ENCODE measurements at regions not wholly inside any gene's neighbourhood (a gene's known extent, or its start where the extent isn't known, plus 50 kb on each side); places are given as distances from the start of the nearest gene placed in this dataset.

DNA sequence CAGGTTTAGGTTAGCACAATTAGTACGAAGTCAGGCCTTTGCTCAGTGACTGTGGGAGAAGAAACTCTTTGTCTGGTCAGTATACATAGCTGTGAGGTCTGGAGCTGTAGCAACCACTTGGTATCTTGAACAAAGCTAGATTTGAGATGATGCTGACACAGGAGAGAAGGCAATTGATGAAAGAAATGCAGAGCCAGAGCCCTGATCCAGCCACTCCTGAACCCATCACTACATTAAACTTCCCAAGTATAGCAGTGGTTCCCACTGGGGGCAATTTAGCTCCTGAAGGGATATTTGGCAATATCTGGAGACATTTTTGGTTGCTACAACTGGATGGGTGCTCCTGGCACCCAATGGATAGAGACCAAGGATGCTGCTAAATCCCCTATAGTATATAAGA, 143.9 kb upstream of the SPRED2 start:
- TF ChIP-seq, protein P1, sequence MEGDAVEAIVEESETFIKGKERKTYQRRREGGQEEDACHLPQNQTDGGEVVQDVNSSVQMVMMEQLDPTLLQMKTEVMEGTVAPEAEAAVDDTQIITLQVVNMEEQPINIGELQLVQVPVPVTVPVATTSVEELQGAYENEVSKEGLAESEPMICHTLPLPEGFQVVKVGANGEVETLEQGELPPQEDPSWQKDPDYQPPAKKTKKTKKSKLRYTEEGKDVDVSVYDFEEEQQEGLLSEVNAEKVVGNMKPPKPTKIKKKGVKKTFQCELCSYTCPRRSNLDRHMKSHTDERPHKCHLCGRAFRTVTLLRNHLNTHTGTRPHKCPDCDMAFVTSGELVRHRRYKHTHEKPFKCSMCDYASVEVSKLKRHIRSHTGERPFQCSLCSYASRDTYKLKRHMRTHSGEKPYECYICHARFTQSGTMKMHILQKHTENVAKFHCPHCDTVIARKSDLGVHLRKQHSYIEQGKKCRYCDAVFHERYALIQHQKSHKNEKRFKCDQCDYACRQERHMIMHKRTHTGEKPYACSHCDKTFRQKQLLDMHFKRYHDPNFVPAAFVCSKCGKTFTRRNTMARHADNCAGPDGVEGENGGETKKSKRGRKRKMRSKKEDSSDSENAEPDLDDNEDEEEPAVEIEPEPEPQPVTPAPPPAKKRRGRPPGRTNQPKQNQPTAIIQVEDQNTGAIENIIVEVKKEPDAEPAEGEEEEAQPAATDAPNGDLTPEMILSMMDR (conservative IDR thresholded peaks at IDR 0.05; ENCODE audit: low read length), result no peak
- TF ChIP-seq EZH2phosphoT487 (IDR thresholded peaks at IDR 0.05; ENCODE audit: borderline replicate concordance), result no peak

Measured in Loucy (cell line).